ENCODE measurements at regions not wholly inside any gene's neighbourhood (a gene's known extent, or its start where the extent isn't known, plus 50 kb on each side); places are given as distances from the start of the nearest gene placed in this dataset.

- no peak for DNase-seq
Measured at GRCh38 chr18:29123706-29124530, 947.0 kb upstream of the CDH2 start.

- DNase-seq, result no peak
Measured at GRCh38 chr18:29104671-29105070, 927.7 kb upstream of the CDH2 start.

GRCh38 chr18:29104227-29104626 is 927.3 kb upstream of the CDH2 start:
- DNase-seq, result no peak

DNA sequence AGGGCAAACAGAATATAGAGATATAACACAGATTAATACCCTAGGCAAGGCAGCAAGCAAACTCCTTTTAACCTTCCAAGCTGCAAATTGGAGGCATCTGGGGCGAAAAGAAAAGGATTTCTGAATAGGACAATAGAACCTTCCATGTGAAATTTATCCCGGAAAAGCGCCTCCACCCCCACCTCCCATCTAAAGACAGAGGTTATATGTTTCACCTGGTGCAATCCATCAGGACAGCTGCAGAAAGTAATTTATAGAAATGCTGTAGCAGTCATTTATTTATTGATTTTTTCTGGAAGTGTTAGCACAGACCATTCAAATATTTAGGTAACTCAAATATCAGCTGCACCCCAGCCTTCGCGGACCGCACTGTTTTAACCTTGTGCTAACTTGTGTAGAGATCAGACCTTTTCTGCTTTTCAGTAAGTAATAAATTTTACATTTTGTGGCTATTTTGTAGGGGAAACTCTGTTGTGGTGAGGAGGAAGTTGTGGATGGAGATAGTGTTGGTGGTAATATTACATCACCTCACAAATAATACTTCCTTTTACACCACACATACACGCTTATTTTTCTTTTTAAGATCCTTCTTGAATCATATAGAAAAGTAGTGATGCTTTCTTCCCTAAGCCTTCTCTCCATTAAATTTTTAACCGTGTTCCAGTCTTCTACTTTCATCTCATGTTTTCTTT is 919.3 kb upstream of the CDH2 start:
- DNase-seq, result no peak

DNA sequence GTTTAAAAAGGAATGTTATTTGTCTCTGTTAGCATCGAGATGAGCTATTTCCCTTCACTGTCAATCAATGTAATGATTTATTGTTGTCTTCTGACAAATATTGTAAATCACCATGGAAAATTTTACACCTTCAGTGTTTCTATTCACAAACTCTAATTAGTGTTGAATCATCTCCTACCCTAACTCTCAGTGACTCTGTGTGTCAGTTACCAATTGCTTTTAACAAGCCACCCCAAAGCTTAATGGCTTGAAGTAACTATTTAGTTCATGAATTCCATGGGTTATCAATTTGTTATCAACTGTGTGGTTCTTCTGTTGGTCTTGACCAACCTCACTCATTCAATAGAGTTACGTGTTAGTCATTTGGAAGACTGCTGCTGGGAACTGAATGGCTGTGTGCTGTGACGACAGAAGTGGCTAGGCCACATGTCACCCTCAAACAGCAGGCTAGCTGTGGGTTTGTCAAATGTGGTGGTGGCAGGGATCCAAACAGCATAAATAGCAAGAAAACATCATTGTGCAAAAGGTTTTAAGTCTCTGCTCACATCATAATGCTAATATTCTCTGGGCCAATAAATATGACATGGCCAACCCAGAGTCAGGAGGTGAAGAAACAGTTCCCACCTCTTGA is 910.8 kb upstream of the CDH2 start:
- no peak for DNase-seq

- no peak for DNase-seq
Measured at GRCh38 chr18:29084120-29084519, 907.2 kb upstream of the CDH2 start.

- no peak for DNase-seq
Measured at GRCh38 chr18:29083545-29083944, 906.6 kb upstream of the CDH2 start.

GRCh38 chr18:29080946-29081345 is 904.0 kb upstream of the CDH2 start:
- no peak for DNase-seq

GRCh38 chr18:29078273-29078672 is 901.3 kb upstream of the CDH2 start:
- DNase-seq, result no peak

GRCh38 chr18:29077344-29077743 is 900.4 kb upstream of the CDH2 start:
- DNase-seq, result no peak

DNA sequence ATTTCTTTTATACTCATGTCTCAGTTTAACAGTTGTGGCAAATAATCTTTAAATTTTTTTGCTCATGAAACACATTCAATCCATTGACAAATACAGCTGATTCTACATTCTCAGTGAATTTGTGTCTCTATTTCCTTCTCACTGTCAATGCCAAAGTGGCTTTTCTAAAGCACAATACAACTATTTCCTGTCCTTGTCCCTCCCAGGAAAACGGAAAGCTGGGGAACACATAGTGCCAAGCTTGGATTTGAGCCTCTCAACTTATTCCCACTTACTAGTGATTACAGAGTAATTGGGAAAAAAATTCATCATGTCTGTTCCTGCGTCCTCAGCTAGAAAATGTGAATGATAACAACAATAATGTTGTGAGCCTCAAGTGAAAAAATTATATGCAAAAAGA is 899.7 kb upstream of the CDH2 start:
- DNase-seq, result no peak

DNA sequence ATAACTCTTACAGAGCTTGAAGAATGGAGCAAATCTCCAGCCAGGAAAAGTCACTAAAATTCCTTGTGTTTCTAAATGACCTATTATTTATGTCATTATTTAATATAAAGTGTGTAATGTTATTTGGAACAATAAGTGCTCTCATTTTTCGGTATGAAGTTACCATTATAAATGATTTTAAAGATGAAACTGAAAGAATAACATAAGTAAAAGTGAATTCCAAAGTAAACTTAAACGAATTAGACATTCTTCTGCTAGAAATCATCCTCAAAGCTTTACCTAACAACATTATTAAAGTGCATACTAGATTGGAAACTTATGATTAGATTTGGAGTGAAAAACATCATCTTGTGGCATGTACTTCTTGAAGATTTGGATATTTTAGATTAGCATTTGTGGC is 897.2 kb upstream of the CDH2 start:
- no peak for DNase-seq

- DNase-seq, result no peak
Measured at GRCh38 chr18:29071869-29072268, 894.9 kb upstream of the CDH2 start.

DNA sequence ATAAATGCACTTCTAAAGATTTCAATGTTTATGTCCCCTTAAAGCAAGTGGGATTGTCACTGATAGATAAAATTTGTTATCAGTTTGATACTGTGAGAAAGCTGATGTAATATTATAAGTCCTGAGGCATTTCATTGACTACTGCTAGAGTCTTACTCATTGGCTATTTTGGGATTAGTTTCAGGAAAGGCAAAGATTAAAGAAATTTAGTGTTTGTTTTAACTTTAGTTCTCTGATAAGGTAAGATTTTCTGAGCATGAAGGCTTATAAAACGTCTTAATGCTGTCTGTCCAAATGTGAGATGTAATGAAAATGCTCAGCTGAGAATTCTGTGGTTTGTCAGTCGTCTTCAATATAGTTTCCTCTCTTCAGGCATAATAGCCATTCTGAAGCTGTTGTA is 886.4 kb upstream of the CDH2 start:
- no peak for DNase-seq

DNA sequence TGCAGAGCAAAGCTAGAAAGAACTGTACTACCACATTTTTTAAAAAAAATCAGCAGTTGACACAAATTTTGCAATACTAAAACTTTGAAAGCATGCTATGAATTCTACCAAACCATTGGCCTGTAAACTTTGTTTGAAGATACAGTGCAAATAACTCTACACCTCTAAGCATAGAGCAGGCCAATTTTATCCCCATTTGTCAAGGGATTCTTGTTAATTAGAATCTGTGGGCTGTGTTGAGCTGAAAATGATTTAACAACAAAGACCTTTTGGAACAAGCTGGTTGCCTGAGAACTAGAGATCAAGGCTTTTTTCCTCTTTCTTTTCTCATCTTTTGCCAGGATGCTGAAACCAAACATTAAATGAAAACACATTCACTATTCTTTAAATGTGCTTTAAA is 886.0 kb upstream of the CDH2 start:
- no peak for DNase-seq

GRCh38 chr18:29060349-29060748 is 883.4 kb upstream of the CDH2 start:
- no peak for DNase-seq

- DNase-seq, result no peak
Measured at GRCh38 chr18:29057703-29058102, 880.8 kb upstream of the CDH2 start.

DNA sequence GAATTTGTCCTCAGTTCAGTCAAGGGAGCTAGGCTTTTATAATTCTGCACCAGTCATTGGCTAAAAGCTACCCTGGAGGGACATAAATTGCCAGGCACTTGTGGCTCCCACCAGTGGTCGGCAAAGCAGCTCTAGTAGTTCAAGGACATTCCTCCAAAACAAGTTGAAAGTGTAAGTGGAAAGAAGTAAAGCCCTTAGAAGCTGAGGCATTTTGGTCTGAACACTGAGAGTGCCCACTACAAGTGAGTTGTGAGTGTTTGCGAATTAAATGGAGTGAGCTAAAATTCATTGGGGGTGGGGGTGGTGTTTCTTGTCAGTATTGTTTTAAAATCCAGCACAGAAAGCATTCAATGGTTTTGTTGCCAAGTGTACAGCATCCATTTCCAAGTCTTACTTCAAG is 879.9 kb upstream of the CDH2 start:
- DNase-seq, result no peak

DNA sequence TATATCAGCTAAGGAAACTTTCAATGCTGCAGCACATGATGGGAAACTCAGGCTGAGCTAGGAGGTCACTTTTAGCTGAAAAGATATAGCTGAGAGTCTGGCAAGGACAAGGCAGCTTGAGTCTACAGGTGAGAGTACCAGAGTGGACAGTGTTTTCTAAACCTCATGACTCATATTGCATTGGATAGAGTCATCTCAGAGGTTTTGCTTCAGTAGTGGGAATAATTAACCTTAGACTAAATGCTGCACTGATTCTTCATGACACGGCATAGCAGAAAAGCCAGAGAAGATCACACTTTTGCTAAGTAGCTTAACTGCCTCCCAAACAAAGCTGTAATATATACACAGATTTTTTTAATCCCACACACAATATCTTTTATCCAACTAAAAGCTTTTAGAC is 865.0 kb upstream of the CDH2 start:
- no peak for DNase-seq

DNA sequence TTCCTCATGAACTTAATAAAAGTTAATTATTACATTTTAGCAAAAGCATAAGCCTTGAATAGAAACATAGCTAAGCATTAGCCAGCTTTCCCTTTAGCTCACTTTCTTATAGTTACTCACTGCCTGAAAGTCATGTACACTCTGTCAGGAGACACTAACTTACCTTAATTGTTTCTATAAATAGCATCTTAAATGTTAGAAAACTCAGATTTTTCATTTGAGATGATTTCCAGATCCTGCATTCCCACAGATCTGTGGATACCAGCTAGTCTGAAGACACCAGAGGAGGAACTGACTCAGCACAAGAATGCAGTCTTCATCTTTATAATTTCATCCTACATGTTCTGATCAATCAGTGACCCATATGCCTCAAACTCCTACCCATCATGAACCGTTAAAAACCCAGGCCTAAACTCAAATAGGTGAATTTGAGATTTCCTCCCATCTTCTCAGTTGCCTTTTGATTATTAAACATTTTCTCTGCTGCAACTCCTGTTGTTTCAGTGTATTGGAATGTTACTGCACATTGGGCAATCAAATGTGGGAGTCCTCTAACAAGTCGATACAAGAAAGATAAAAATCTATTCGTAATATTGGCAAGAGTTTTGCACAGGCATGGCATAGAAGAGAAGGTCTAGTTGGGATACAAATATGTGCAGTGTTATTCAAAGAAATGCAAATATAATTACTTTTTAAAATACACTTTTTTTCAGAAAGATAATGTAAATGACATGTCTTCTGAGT is 857.4 kb upstream of the CDH2 start:
- DNase-seq, result no peak

DNA sequence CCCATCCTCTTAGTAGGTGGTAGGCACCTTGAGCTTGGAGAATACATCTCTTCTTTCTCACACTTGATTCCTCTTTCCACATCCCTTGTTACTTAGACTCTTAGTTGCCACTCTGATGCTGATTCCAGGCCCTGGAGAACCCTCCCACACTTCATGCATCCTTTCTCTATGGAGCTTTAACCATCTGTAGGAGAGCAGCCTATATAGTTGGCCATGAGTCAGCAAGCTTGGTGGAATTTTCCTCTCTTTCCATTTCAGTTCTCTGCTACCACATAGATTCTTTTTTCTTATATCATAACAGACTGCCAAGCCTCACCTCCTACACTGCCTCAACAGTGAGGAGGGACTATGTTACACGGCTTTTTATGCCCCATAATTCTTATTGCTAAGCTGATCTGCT is 851.6 kb upstream of the CDH2 start:
- DNase-seq, result no peak

DNA sequence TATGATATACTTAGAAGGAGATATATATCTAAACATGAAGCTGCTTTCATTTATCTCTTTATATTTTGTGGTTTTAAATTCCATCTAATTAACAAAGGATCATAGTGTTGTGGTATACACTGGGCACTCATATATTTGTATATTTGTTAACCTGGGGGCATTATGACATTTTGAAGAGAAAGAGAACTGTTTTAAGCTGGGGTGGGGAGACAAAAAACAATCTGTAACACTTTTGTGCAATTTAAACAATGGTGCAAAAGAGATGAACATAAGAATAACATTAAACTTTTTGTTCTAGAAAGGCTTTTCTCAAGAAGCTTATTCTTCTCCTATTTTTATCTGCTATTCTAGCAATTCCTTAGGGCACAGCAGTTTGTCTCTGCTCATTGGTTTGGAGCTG is 842.0 kb upstream of the CDH2 start:
- no peak for DNase-seq

DNA sequence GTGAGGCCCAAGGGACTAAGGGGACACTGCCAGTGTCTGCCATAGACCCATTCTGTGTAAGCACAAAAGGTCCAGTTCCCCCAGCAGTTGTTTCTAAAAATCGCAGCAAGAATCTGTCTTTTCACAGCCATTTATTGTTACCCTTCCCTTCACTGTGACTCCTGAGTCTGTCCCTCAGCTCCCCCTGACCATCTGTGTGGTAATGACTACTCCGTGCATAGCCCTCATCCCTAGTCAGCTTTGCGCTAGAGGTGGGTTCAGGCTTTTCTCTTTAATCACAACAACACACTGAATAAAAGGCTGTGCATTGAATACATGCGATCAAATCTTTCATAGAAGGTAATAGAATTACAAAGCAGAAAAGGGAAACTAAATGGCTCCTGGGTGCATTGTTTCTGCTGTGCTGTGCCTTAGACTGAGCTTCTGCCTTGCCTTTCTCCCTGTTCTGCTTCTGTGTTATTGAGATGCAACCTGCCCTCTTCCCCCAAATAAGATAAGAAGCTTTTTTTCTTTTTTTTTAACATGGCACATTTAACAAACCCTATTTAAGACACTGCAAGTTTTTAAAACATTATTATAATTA is 836.0 kb upstream of the CDH2 start:
- DNase-seq, result no peak

Measured in activated gamma-delta T cell treated with Interleukin-2 at 50 U/mL for 16 hours (primary cell).